GM19240 (cell line): ENCODE measurements at regions not wholly inside any gene's neighbourhood (a gene's known extent, or its start where the extent isn't known, plus 50 kb on each side); places are given as distances from the start of the nearest gene placed in this dataset.
A peak's percentile ranks its signal among the peaks of the same experiment; 100 is the strongest.

Source experiments
- DNase-seq: peaks from one replicate; pipeline ENCODE4 v3.0.0; 2011; ENCODE audit warnings: low spot score; ENCODE audit not compliant: insufficient read length

DNA sequence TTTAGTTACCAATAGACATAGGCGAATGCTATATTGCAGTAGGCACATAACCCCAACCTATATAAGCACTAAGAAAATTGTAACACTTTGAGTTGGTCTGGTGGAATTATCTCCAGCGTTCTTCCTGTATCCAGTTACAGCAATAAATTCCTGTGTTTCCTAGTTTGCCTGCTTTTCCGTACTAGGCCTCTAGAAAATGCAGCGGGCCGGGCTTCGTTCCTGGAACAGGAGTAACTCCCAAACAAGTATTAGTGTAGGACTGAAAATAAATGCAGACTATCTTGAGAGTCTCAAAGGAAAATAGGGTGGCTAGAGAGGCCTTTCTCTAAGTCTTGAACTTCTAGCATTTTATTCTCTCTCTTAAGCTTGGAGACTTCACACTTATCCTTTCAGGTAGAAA, 159.8 kb downstream of the OR13H1 start:
- DNase-seq: no peak

DNA sequence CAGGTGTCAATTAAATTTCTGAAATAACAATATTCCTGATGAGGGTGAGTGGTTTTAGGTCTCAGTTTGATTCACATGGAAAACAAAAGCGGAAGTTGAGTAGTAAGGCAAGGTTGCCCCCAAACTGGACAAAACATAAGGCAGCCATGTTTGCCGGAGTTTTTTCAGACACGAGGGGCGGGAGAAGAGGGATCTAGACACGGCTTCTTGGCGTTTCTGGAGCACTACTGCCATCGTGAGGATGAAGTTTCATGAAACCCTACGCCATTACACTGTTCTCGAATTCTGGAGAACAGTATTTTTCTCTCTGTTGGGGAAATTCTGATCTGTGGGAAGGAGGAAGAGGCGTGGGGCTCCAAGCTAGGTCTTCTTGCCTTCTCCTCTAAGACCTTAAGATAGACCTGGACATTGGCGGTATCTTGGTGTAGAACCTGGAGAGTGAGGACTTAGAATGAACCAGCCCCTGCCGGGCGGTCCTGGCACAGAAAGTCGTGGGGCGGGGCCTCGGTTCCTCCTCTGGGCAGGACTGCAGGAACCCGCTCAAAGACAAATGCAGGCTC, 160.3 kb downstream of the OR13H1 start:
- DNase-seq: peak; percentile 2

DNA sequence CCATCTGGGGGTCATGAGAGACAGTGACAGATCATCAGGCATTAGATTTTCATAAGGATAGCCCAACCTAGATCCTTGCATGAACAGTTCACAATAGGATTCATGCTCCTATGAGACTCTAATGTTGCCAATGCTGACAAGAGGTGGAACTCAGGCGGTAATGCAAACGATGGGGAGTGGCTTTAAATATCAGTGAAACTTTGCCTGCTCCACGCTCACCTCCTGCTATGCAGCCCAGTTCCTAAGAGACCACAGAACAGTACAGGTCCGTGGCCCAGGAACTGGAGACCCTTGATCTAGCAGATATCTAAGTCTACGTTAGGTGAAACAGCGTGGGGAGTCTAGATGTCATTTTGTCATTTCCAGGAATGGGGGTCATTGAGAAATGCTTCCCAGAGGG, 165.7 kb downstream of the OR13H1 start:
- DNase-seq: no peak

DNA sequence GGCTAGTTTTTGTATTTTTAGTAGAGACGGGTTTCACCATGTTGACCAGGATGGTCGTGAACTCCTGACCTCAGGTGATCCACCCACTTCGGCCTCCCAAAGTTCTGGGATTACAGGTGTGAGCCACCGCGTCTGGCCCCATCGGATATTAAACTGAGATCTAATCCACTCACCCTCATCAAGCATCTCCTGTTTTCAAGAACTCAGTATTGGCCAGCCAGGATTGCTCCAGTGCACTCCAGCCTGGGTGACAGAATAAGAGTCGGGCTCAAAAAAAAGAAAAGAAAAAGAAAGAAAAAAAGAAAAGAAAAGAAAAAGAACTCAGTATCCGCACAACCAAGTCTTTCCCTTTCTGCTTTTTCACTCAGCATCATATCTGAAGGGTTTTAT, 167.6 kb downstream of the OR13H1 start:
- no peak for DNase-seq

DNA sequence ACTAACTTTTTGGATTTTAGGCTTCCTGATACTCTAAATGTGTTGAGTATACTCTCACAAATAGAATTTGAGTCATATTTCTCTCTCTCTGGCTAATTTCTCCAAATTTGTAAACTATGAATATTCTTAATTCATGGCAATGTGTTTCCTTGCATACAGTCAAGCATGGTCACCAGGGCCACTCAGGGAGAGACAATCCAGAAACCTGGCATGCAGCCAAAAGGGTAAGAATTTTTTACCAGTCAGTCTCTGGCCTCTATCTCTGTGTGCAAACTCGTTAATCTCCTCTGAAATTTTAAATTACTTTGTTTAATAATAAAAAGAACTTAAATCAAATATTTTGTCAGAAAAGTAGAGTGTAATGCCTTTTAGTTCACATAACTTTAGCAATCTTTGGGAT, 179.8 kb downstream of the OR13H1 start:
- no peak for DNase-seq

DNA sequence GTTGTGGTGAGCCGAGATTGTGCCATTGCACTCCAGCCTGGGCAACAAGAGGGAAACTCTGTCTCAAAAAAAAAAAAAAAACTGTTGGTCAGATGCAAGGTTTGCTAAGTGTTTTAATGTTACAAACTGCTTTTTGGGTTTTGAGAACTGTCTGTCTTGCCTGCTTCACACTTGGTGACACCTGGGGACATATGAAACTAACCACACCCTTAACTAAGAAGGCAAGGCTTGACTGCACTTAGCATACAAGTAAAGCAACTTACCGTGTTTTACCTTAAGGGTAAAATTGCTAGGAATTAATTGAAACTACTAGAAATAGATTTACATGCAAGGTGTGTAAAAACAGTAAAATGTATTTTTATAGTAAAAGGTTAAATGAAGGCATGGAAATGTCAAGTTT, 180.4 kb downstream of the OR13H1 start:
- no peak for DNase-seq

DNA sequence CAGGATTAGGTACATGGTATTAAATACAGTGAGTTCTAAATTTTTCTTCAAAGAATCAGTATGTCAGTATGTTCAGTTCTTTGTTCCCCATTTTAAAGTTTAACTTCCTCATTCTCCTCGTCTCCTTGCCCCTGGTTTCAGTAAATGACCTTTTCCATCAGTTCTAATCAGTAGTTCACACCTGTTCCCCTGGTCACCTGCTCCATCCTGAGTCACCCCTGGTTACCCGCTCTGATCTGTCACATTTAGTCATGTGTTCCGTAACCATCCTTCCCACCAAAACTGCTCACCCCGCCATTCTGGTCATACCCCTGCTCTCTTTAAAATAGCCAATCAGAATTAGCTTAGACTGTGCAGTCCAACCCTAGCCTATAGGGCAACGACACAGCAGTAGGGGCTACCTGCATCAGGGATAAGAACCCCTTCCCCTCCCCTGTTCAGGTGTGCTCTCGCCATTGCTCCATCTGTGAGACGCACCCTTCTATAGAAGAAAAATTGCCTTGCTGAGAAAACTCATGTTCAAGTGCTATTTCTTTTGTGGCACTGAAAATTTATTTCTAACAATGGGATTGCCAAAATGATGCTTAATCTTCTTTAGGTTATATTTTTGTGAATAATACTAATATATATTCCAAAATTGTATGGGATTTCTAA, 181.3 kb downstream of the OR13H1 start:
- no peak for DNase-seq

DNA sequence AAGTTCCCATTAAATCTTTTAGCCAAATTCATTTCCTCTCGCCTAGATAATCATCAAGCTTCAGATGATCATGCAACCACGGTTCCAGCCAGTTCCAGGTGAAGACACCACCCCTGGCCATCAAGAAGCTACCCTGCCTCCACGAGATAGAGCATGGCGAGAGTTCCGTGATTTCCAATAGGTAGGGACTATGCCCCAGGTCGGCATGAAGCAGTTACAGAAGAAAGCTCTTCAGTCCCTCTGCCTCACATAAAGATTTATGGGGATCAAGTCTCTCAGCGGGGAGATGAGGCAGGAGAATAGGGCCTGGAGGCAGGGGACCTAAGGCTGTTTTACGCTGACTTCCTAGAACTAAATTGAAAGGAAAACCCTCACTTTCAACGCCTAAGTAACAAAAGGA, 183.9 kb downstream of the OR13H1 start:
- DNase-seq: no peak

DNA sequence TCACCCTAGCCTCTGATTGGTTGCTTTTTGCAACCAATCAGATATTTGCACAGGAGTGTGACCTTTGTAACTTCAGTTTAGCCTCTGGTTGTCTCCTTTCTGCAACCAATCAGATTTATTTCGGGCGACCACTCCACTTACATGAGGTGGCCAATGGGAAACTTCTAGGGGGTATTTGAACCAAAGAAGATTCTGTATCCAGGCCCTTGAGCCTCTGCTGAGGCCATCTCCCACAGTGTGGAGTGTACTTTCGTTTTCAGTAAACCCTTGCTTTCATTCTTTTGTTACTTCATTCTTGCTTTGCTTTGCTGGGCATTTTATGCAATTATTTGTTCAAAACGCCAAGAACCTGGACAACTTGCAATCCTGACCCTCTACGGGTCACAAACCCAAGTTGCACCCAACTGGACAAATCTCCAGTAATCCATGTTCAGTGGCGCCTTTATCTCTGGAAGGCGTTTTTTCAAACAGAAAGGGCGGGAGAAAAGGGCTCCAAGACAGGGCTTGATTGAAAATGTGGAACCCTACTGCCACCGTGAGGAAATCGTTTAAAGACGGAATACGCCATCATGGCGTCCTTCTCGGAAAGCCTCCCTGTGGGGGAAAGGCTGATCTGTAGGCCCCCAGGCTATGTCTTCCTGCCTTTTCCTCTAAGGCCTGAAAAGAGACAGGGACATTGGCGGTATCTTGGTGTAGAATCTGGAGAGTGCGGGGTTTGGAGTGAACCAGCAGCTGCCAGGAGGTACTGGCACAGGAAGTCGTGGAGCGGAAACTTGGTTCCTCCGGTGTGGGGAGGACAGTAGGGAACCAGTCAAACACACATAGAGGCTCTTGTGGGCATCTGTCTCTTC, 184.6 kb downstream of the OR13H1 start:
- no peak for DNase-seq

DNA sequence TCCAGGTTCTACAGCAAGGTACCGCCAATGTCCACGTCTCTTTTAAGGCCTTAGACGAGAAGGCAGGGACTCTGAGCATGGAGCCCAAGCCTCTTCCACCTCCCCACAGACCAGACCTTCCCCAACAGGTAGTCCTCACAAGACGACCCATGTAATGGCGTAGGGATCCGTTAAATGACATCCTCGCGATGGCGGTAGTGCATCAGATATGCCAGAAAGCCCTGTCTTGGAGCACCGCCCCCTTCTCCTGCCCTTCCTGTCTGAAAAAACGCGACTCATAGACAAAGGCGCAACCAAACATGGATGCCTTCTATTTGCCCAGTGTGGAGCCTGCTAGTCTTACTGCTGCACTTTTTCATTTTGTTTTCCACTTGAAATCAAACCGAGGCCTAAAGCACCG, 185.4 kb downstream of the OR13H1 start:
- DNase-seq: no peak

DNA sequence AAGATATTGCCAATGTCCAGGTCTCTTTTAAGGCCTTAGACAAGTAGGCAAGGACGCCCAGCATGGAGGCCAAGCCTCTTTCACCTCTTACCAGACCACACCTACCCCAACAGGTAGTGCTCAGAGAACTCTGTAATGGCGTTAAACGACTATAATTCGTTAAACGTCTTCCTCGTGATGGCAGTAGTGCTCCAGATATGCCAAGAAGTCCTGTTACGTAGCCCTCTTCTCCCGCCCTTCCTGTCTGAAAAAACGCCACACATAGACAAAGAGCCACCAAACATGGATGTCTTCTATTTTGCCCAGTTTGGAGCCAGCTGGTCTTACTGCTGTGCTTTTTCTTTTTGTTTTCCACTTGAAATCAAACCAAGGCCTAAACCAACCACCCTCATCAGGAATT, 190.7 kb downstream of the OR13H1 start:
- no peak for DNase-seq

DNA sequence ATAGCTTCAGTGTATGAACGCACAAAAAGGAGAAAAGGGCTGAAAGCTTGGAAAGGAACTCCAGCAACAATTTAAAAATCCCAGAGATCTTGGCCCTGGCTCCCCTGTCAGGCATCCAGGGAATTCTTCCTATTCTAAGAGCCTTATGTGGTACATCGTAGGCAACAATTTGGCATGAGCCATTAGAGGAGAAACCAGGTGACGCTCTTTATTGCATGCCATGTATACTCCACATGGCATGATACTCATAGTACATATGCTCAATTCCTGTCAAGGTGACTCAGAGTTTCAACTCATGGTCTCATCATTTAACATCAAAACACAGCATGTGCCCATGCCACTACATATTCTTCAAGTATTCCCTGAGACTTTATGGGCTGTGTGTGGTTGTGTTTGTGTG, 191.3 kb downstream of the OR13H1 start:
- no peak for DNase-seq

DNA sequence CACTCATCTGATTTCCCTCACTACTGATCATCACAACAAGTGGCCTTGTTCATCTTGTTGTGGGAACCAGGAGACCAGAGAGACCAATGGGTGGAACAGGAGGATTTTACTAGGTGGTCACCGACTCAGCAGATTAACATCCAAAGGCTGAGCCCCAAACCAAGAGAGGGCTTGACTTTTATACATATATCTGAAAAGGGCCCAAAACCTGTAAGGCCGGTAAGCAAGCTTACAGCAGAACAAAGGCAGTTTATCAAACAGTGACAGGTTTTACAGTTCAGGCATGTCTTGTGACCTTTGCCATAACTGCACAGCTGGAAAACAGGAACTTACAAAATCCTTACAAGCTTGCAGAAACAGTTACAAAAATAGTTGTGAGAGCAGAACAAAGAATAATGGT, 195.9 kb downstream of the OR13H1 start:
- no peak for DNase-seq

DNA sequence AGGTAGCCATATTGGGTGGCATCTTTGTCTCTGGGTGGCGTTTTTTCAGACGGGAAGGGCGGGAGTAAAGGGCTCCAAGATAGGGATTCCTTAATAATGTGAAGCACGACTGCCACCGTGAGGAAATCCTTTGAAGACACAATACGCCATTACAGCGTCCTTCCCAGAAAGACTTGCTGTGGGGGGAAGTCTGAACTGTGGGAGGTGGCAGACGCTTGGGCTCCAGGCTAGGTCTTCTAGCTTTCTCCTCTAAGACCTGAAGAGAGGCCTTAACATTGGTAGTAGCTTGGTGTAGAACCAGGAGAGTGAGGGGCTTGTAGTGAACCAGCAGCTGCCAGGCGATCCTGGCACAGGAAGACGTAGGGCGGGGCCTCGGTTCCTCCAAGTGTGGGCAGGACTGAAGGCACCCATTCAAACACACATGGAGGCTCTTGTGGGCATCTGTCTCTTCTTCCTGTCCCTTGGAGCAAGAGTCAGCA, 197.3 kb downstream of the OR13H1 start:
- DNase-seq: no peak

DNA sequence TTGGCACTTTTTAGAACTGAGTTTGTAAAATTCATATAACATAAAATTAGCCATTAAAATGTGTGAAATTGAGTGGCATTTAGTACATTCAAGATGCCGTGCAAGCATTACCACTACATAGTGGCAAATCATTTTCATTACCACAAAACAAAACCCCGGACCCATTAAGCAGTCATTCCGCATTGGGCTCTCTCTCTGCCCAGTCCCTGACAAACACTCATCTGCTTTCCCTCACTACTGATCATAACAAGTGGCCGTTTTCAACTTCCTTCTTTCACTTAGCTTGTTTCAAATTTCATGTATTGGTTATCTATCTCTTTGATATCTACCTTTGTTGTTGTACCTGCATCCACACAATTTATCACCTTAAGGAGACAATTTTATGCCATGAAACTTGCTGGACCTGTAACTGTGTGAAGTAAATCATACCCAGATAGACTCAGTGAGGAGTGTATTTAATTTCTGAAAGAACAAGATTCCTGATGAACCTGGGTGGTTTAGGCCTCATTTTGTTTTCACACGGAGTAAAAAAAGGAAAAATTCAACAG, 202.1 kb downstream of the OR13H1 start:
- DNase-seq: no peak

DNA sequence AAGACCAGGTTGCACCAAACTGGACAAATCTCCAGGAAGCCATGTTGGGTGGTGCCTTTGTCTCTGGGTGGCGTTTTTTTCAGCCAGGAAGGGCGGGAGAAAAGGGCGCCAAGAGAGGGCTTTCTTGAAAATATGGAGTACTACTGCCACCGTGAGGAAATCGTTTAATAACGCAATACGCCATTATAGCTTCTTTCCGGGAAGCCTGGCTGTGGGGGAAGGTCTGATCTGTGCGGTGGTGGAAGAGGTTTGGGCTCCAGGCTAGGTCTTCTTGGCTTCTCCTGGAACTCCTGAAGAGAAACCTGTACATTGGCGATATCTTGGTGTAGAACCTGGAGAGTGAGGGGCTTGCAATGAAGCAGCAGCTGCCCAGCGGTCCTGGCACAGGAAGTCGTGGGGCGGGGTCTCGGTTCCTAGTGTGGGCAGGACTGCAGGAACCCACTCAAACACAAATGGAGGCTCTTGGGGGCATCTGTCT, 202.7 kb downstream of the OR13H1 start:
- no peak for DNase-seq

DNA sequence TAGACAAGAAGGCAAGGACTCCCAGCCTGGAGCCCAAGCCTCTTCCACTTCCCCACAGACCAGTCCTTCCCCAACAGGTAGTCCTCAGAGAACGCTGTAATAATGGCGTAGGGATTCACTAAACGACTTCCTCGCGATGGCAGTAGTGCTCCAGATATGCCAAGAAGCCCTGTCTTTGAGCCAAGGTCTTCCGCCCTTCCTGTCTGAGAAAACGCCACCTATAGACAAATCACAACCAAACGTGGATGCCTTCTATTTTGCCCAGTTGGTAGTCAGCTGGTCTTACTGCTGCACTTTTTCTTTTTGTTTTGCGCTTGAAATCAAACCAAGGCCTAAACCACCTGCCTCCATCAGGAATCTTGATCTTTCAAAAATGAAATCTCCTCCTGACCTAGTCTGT, 203.3 kb downstream of the OR13H1 start:
- no peak for DNase-seq

DNA sequence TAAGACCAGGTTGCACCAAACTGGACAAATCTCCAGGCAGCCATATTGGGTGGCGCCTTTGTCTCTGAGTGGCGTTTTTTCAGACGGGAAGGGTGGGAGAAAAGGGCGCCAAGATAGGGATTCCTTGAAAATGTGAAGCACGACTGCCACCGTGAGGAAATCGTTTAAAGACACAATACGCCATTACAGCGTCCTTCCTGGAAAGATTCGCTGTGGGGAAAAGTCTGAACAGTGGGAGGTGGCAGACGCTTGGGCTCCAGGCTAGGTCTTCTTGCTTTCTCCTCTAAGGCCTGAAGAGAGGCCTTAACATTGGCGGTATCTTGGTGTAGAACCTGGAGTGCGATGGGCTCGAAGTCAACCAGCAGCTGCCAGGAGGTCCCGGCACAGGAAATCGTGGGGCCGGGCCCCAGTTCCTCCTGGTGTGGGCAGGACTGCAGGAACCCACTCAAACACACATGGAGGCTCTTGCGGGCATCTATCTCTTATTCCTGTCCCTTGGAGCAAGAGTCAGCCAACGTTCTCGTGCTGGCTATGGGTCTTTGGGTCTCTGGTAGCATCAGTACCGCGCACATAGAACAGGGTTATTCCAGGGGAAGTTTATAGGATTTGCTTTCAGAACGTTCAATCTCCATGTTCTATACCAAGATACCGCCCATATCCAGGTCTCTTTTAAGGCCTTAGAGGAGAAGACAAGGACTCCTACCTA, 208.8 kb downstream of the OR13H1 start:
- no peak for DNase-seq

DNA sequence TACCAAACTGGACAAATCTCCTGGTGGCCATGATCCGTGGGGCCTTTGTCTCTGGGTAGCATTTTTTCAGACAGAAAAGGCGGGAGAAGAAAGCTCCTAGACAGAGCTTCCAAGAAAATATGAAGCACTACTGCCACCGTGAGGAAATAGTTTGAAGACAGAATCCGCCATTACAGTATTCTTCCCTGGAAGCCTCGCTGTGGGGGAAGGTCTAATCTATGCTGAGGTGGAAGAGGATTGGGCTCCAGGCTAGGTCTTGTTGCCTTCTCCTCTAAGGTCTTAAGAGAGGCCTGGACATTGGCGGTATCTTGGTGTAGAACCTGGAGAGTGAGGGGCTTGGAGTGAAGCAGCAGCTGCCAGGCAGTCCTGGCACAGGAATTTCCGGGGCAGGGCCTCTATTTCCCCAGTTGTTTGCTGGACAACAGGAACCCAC, 218.9 kb downstream of the OR13H1 start:
- no peak for DNase-seq

DNA sequence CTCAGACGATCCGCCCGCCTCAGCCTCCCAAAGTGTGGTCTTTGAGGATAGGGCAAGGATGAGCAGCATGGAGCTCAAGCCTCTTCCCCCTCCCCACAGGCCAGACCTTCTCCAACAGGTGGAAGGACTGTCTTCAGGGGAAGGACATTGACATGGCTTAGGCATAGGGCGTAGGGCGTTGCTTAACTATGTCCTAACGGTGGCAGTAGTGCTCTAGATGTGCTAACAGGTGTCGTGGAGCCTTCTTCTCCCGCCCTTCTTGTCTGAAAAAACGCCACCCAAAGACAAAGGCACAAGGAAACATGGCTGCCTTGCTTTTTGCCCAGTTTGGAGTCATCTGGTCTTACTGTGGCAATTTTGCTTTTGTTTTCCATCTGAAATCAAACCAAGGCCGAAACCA, 219.8 kb downstream of the OR13H1 start:
- DNase-seq: no peak

DNA sequence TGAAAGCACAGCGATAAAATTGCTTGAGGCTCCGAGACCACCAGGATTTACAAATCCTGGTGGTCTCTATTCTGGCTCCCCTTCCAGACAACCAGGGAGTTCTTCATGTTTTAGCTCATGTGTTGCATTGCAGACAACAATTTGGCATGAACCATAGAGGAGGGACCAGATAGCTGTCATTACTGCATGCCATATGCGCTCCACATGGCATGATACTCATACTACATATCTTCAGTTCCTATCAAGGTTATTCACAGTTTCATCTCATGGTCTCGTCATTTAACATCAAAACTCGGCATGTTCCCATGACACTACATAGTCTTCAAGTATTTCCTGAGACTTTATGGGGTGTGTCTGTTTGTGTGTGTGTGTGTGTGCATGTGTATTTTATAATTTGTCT, 220.3 kb downstream of the OR13H1 start:
- no peak for DNase-seq
